Tibial artery (tissue), 4 donors: ENCODE measurements at regions not wholly inside any gene's neighbourhood (a gene's known extent, or its start where the extent isn't known, plus 50 kb on each side); places are given as distances from the start of the nearest gene placed in this dataset.

Experiments used
- DNase-seq, 2 donors: peaks; one replicate each; pipeline ENCODE4 v3.0.0-alpha.2; 2019
- H3K27ac ChIP-seq, 2 donors: fragments of 200-600 bp; sonication (generic) in 1 of 2; 1 replicate in 1 of 2; 2 replicates in 1 of 2; pipeline ENCODE4 v1.5.1; 2018 to 2019; ENCODE audit warnings: mild to moderate bottlenecking in 1 of 2
- H3K27me3 ChIP-seq, 2 donors: fragments of 200-600 bp; sonication (generic) in 1 of 2; one replicate each; pipeline versions ENCODE4 v1.5.1 to v1.6.0; 2016 to 2019
- H3K36me3 ChIP-seq, 3 donors: fragments of 200-600 bp; sonication (generic) in 2 of 3; one replicate each; pipeline ENCODE4 v1.5.1; 2016 to 2019; ENCODE audit warnings: mild to moderate bottlenecking in 2 of 3
- H3K4me1 ChIP-seq, 4 donors: fragments of 200-600 bp; sonication (generic) in 2 of 4; 1 replicate in 3 of 4; 2 replicates in 1 of 4; pipeline ENCODE4 v1.5.1; 2016 to 2019
- H3K4me3 ChIP-seq, 2 donors: fragments of 200-600 bp; sonication (generic) in 1 of 2; 1 replicate in 1 of 2; 2 replicates in 1 of 2; pipeline ENCODE4 v1.5.1; 2018 to 2019; ENCODE audit warnings: mild to moderate bottlenecking in 2 of 2
- H3K9me3 ChIP-seq, 3 donors: fragments of 200-600 bp; sonication (generic) in 1 of 3; one replicate each; pipeline ENCODE4 v1.5.1; 2016 to 2019
- CTCF ChIP-seq, 2 experiments: fragments of 200-600 bp in 1 of 2; fragments of 450-650 bp in 1 of 2; IDR thresholded peaks; one replicate each; pipeline ENCODE4 v1.5.1; 2017 to 2019; ENCODE audit warnings: antibody characterized with exemption in 2 of 2, mild to moderate bottlenecking in 1 of 2, moderate library complexity in 1 of 2
- intact Hi-C: fragments of 100-400 bp; cut with DNase I; formaldehyde crosslinking; loops from one replicate; pipeline ENCODE4 v1.15.0; 2023; ENCODE audit warnings: low total_unique reads

GRCh38 chr10:81152656-81153055 is 615.0 kb downstream of the SH2D4B start:
- H3K27me3 ChIP-seq: no peaks in the 10 kb centered on the region
- H3K4me1 ChIP-seq: no peaks in the 10 kb centered on the region
- H3K36me3 ChIP-seq: no peaks in the 10 kb centered on the region
- no peak for DNase-seq
- H3K27ac ChIP-seq: no peak overlapping the region
- no peak overlapping the region for H3K4me3 ChIP-seq
- H3K9me3 ChIP-seq: no peaks in the 10 kb centered on the region
- intact Hi-C loops: no loop called here
- TF ChIP-seq CTCF (IDR thresholded peaks at IDR 0.05): no peak

- Histone ChIP-seq H3K4me3 (no peak overlapping the region), H3K27ac (no peak overlapping the region), H3K36me3 (no peaks in the 10 kb centered on the region), H3K4me1 (no peaks in the 10 kb centered on the region), H3K27me3 (no peaks in the 10 kb centered on the region), H3K9me3 (no peaks in the 10 kb centered on the region)
- DNase-seq: no peak
- no peak for TF ChIP-seq CTCF (IDR thresholded peaks at IDR 0.05)
- intact Hi-C loops: no loop called here
Observed at GRCh38 chr10:81157681-81158080, 620.0 kb downstream of the SH2D4B start.

DNA sequence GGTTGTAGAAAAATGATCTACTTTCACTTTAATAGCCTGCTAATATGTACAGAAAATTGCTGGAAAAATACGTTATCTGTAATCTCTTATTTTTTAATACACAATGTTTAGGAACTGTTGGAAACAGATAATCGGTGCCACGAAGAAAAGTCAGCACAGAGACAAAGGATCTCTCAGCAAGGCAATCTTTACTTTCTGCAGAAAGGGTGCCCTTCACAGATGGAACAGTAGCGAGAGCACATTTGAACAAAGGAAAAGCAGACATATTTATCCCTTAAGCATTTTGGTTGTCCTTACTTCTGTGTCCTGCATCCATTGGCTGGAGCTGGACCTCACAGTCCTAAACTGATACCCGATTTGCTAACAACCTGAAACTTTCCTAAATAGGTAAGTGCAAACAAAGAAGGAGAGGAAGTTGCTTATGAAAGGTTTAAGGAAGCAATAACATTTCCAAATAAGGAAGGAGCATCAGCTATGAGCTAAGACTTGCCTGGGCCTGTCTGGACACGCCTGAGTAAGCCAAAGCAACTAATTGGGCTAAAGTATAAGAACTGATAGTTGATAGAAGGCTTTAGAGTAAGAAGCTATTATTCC is 640.0 kb downstream of the SH2D4B start:
- H3K4me3 ChIP-seq: no peak overlapping the region
- intact Hi-C loops: no loop called here
- no peak overlapping the region for H3K27ac ChIP-seq
- no peaks in the 10 kb centered on the region for H3K9me3 ChIP-seq
- no peak for DNase-seq
- no peaks in the 10 kb centered on the region for H3K36me3 ChIP-seq
- TF ChIP-seq CTCF (IDR thresholded peaks at IDR 0.05): no peak
- no peaks in the 10 kb centered on the region for H3K4me1 ChIP-seq
- no peaks in the 10 kb centered on the region for H3K27me3 ChIP-seq

- H3K27me3 ChIP-seq: no peaks in the 10 kb centered on the region
- intact Hi-C loops: no loop called here
- no peak overlapping the region for H3K4me3 ChIP-seq
- no peaks in the 10 kb centered on the region for H3K4me1 ChIP-seq
- DNase-seq: no peak
- TF ChIP-seq CTCF (IDR thresholded peaks at IDR 0.05): no peak
- H3K9me3 ChIP-seq: no peaks in the 10 kb centered on the region
- H3K36me3 ChIP-seq: no peaks in the 10 kb centered on the region
- H3K27ac ChIP-seq: no peak overlapping the region
Observed at GRCh38 chr10:81179324-81179723, 641.6 kb downstream of the SH2D4B start.

- Histone ChIP-seq H3K4me1 (no peaks in the 10 kb centered on the region), H3K4me3 (no peak overlapping the region), H3K9me3 (no peaks in the 10 kb centered on the region), H3K27ac (no peak overlapping the region), H3K27me3 (no peaks in the 10 kb centered on the region), H3K36me3 (no peaks in the 10 kb centered on the region)
- TF ChIP-seq CTCF (IDR thresholded peaks at IDR 0.05): no peak
- no peak for DNase-seq
- intact Hi-C loops: no loop called here
Observed at GRCh38 chr10:81179805-81180452, 642.2 kb downstream of the SH2D4B start.
